ENCODE measurements at regions not wholly inside any gene's neighbourhood (a gene's known extent, or its start where the extent isn't known, plus 50 kb on each side); places are given as distances from the start of the nearest gene placed in this dataset.

DNA sequence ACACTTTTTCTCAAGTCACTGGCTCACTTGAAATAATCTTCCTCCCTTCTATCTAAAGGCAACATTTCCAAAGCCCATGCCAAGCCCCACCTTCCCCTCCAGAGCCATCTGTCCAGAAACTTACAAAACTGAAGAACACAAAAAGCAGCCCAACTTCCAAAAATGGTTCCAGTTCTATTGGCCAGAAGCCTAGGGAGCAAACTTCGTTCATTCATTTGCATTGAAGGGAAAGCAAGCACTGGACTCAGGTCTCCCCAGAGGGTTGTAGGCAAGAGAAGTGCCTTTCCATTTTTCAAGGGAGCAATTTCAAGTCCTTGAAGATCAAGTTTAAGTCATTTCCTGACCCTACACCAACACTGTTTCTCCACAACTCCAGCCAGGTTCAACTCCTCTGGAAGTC is 585.0 kb downstream of the BCL11A start:
- Mint-ChIP-seq H3K27me3 (no peaks in the 10 kb centered on the region), H3K4me1 (ENCODE audit: low read depth) (no peaks in the 10 kb centered on the region), H3K9me3 (no peaks in the 10 kb centered on the region), H3K36me3 (ENCODE audit: low read depth) (no peaks in the 10 kb centered on the region), H3K4me3 (no peak overlapping the region), H3K27ac (no peak overlapping the region)

DNA sequence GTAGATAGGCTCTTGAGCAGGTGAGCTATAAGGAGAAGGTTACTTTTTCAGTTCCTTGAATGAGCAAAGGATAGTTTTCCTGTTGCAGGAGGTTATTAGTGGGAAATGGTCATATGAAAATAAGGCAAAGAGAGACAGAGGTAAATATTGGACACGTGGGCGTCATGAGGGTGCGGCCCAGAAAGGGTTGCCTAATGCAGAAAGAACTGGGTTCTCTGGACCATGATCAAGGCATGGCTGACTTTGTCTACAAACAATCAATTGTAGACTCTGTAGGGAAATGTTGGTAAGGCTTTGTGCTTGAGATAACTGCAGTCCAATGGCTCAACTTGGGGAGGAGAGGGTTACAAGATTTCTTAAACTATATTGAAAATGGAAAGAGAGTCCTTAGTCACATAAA is 585.8 kb downstream of the BCL11A start:
- H3K27me3 Mint-ChIP-seq = no peaks in the 10 kb centered on the region
- H3K9me3 Mint-ChIP-seq = no peaks in the 10 kb centered on the region
- no peak overlapping the region for H3K27ac Mint-ChIP-seq
- no peak overlapping the region for H3K4me3 Mint-ChIP-seq
- H3K36me3 Mint-ChIP-seq (ENCODE audit: low read depth) = no peaks in the 10 kb centered on the region
- H3K4me1 Mint-ChIP-seq (ENCODE audit: low read depth) = no peaks in the 10 kb centered on the region

DNA sequence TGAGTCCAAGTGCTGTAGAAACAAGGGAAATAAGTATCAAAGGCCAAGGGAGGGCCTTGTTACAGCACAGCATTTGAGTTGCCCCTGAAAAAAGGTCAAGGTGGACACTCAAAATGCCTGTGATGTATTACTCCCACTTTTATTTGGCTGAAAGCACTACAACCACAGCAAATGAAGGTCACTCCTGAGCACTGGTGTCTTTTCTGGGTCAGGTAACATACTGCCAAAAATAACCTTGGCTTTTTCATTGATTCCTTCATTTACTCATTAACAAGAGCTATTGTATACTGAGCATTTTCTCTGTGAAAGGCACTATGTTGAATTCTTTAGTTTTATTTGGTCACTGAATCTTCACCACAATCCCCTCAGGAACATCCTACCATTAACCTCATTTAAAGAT is 590.3 kb downstream of the BCL11A start:
- Mint-ChIP-seq H3K4me3 (no peak overlapping the region), H3K4me1 (ENCODE audit: low read depth) (no peaks in the 10 kb centered on the region), H3K9me3 (no peaks in the 10 kb centered on the region), H3K27me3 (no peaks in the 10 kb centered on the region), H3K27ac (no peak overlapping the region), H3K36me3 (ENCODE audit: low read depth) (no peaks in the 10 kb centered on the region)

DNA sequence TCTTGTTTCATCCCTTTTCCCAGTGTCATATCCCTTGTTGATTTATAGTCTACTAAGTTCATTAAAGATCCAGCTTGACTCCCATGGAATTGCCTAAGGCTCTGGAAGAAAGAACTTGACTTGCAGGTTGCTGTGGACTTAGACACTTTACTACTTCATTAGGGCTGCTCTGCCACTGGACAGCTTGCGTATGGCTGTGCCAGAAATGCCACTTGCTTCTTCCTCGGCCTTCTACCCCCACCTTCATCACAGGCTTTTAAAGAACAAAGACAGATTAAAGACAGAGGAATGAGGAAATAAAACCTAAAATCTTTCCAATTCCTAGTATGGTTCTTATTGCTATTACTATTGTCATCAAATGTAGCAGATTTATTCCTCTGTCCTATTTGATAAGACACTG is 591.7 kb downstream of the BCL11A start:
- no peaks in the 10 kb centered on the region for H3K36me3 Mint-ChIP-seq (ENCODE audit: low read depth)
- H3K4me3 Mint-ChIP-seq = no peak overlapping the region
- no peaks in the 10 kb centered on the region for H3K27me3 Mint-ChIP-seq
- no peaks in the 10 kb centered on the region for H3K4me1 Mint-ChIP-seq (ENCODE audit: low read depth)
- H3K27ac Mint-ChIP-seq = no peak overlapping the region
- no peaks in the 10 kb centered on the region for H3K9me3 Mint-ChIP-seq

DNA sequence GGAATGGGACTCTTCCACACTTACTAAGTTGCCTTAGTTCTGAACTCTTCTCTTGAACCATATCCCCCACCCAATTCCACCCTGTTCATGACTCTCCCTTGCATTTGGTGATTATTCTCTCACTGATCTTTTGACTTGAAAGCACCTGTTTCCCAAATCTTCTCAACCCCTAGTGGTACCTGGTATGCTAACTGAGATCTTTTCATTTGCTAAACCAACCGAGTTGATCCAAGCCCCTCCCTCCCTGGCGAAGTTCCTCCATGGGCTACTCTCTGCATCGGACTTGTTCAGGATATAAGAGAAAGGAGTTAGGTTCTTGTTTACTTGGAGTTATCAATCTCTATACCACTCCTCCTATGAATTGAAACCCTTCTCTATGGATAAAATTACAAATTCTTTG is 593.5 kb downstream of the BCL11A start:
- H3K4me1 Mint-ChIP-seq (ENCODE audit: low read depth) = no peaks in the 10 kb centered on the region
- H3K4me3 Mint-ChIP-seq = no peak overlapping the region
- no peak overlapping the region for H3K27ac Mint-ChIP-seq
- no peaks in the 10 kb centered on the region for H3K9me3 Mint-ChIP-seq
- no peaks in the 10 kb centered on the region for H3K36me3 Mint-ChIP-seq (ENCODE audit: low read depth)
- H3K27me3 Mint-ChIP-seq = no peaks in the 10 kb centered on the region

DNA sequence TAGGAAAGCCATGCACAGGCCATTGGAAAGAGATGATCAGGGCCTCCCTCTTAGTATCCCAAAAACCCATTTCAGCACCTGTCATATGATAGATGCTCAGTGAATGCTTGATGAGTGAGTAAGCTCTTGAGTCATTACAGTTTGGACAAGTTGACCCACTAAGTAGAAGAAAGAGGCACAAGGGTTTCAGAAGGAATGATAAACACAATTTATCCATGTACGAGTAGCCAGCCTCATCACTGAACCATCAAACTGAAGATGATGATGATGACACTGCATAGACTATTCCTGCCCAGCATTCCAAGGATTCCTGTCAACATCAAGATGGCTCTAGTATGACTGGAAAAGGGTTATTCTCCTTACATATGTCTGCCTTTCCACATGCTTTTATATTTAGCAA is 596.0 kb downstream of the BCL11A start:
- H3K36me3 Mint-ChIP-seq (ENCODE audit: low read depth) = no peaks in the 10 kb centered on the region
- H3K4me1 Mint-ChIP-seq (ENCODE audit: low read depth) = no peaks in the 10 kb centered on the region
- H3K27me3 Mint-ChIP-seq = no peaks in the 10 kb centered on the region
- no peak overlapping the region for H3K27ac Mint-ChIP-seq
- no peaks in the 10 kb centered on the region for H3K9me3 Mint-ChIP-seq
- no peak overlapping the region for H3K4me3 Mint-ChIP-seq

DNA sequence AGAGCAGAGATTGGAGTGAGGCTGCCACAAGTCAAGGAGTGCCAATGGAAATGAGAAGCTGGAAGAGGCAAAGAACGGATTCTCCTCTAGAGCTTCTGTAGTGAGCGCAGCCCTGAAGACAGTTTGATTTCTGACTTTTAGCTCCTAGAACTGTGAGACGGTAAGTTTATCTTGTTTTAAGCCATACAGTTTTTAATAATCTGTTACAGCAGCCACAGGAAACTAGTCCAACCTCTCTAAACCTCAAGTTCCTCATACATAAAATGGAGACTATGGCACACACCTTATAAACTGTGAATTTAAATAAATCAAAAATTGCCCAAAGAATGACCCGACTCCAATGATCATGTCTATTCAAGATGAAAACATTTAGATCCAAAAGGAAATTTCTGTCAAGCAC is 596.5 kb downstream of the BCL11A start:
- H3K9me3 Mint-ChIP-seq = no peaks in the 10 kb centered on the region
- H3K27me3 Mint-ChIP-seq = no peaks in the 10 kb centered on the region
- H3K4me1 Mint-ChIP-seq (ENCODE audit: low read depth) = no peaks in the 10 kb centered on the region
- H3K4me3 Mint-ChIP-seq = no peak overlapping the region
- H3K27ac Mint-ChIP-seq = no peak overlapping the region
- no peaks in the 10 kb centered on the region for H3K36me3 Mint-ChIP-seq (ENCODE audit: low read depth)

DNA sequence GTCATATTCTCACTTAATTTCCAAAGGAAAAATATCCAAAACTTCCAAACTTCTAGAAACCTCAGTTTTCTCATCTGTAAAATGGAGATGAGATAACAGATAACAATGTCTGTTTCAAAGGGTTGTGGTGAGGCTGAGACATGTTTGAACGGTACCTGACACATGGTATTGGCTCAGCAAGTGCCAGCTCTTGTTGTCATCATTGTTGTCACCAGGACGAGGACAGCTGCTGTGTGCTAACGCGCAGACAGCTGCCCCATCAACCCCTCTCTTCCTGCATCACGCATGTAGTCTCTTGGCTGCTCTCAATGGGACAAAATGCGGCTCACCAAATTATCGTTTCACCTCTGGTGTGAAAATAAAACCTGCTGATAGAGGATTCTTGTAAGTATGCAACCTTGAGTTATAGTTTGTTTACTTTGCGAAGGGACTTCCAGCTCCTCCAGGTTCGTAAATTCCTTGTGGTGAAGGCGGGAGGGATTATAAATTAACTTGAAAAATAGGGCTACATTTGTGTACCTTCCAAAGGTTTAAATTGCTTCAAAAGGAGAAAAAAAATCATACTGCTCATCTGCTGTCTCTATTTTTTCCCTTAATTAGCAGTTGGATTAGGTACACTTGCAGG is 605.4 kb downstream of the BCL11A start:
- Mint-ChIP-seq H3K4me3 (no peak overlapping the region), H3K36me3 (ENCODE audit: low read depth) (no peaks in the 10 kb centered on the region), H3K4me1 (ENCODE audit: low read depth) (no peaks in the 10 kb centered on the region), H3K9me3 (no peaks in the 10 kb centered on the region), H3K27me3 (no peaks in the 10 kb centered on the region), H3K27ac (no peak overlapping the region)

DNA sequence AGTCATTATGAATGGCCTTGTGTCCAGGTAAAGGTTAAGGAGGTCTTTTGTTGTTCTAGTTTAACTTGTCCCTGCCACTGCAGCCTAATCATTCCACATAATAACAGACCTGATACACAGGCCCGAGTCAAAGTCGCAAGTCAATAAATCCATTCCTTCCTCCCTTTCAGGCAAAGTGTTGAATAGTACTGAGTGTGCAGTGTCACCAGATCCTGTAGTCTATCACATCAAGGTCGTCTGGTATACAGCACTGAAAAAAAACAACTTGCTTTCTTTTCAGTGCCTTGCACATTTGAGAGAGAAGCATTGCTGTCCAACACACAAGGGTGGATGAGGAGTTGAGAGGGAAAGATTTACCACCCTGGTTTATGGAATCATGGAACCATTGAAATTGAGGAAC is 606.2 kb downstream of the BCL11A start:
- no peak overlapping the region for H3K27ac Mint-ChIP-seq
- H3K9me3 Mint-ChIP-seq = no peaks in the 10 kb centered on the region
- no peaks in the 10 kb centered on the region for H3K36me3 Mint-ChIP-seq (ENCODE audit: low read depth)
- H3K27me3 Mint-ChIP-seq = no peaks in the 10 kb centered on the region
- H3K4me1 Mint-ChIP-seq (ENCODE audit: low read depth) = no peaks in the 10 kb centered on the region
- H3K4me3 Mint-ChIP-seq = no peak overlapping the region

DNA sequence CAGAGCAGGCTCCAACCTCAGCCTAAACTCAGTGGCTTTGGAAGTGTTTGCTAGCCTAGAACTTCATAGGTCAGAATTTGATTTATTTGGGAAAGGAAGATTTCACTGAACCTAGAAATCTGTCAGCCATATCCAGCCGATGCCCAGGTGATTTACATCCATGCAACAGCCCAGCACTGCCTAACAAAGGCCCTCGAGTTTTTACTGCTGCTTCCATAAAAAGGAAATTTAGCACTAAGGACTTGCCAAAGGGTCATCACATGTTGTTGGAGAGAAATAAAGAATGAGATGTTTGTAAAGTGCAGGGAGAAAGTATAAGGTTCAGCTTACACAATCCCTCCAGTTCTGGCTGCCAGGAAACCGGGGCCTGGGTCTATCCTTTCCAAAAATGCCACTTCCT is 614.2 kb downstream of the BCL11A start:
- H3K27ac Mint-ChIP-seq = no peak overlapping the region
- H3K27me3 Mint-ChIP-seq = no peaks in the 10 kb centered on the region
- no peaks in the 10 kb centered on the region for H3K4me1 Mint-ChIP-seq (ENCODE audit: low read depth)
- no peaks in the 10 kb centered on the region for H3K9me3 Mint-ChIP-seq
- no peak overlapping the region for H3K4me3 Mint-ChIP-seq
- H3K36me3 Mint-ChIP-seq (ENCODE audit: low read depth) = no peaks in the 10 kb centered on the region

DNA sequence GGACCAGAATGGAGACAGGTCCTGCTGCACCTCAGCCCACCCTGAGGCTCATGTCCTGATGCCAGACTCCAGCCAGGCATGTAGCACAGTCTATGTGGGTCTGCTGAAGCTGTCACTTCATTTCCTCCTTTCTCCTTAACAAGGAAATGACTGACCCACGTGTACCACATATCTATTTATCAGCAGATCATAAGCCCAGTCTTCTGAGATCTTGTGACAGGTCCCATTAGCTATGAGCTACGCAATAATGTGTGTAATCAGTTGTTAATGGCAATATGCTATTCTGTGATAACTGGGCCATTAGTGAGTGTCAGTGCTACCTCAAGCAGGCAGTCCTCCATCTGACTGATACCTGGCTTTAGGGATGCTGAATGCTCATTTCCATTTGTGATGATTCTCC is 615.3 kb downstream of the BCL11A start:
- H3K36me3 Mint-ChIP-seq (ENCODE audit: low read depth) = no peaks in the 10 kb centered on the region
- H3K4me1 Mint-ChIP-seq (ENCODE audit: low read depth) = no peaks in the 10 kb centered on the region
- H3K27me3 Mint-ChIP-seq = no peaks in the 10 kb centered on the region
- no peaks in the 10 kb centered on the region for H3K9me3 Mint-ChIP-seq
- no peak overlapping the region for H3K27ac Mint-ChIP-seq
- H3K4me3 Mint-ChIP-seq = no peak overlapping the region

DNA sequence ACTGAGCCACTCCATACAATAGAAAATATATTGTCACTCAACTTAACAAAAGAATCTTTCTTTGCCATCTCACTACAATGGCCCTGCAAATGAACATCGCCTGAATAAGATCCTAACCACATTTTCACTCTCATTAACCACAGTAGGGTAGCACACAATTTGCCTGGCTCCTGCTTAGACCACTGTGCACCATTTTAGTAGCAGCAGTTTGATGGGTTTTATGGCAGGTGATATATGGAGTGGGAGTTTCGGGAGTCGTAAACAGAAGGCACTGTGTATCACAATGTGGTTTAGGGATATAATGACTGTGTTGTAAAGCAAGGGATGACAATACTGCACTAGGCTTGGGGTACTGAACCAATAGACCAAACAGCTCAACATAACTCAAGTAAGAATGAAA is 617.4 kb downstream of the BCL11A start:
- Mint-ChIP-seq H3K27ac (no peak overlapping the region), H3K9me3 (peaks cover 3% of the 10 kb centered on the region), H3K36me3 (ENCODE audit: low read depth) (no peaks in the 10 kb centered on the region), H3K27me3 (no peaks in the 10 kb centered on the region), H3K4me1 (ENCODE audit: low read depth) (no peaks in the 10 kb centered on the region), H3K4me3 (no peak overlapping the region)

DNA sequence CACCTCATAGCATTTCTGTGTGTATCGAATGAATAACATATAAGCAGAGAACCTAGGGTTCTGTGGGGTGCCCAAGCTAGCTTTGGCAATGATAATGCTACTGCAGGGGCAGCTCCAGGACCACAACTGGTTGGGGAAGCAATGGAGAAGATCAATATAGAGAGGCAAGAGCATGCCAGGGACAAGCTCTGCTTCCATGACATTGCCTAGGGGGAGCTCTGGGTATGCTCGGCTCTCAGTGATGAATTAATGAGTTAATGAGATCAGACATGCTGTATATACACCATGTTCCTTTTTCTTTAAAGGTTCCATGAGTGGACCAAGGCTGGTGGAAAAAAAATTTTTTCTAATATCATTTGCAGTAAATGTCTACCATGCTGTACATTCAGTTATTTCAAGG is 618.4 kb downstream of the BCL11A start:
- no peak overlapping the region for H3K4me3 Mint-ChIP-seq
- H3K27me3 Mint-ChIP-seq = no peaks in the 10 kb centered on the region
- no peaks in the 10 kb centered on the region for H3K36me3 Mint-ChIP-seq (ENCODE audit: low read depth)
- H3K9me3 Mint-ChIP-seq = peaks cover 7% of the 10 kb centered on the region
- no peak overlapping the region for H3K27ac Mint-ChIP-seq
- H3K4me1 Mint-ChIP-seq (ENCODE audit: low read depth) = no peaks in the 10 kb centered on the region

DNA sequence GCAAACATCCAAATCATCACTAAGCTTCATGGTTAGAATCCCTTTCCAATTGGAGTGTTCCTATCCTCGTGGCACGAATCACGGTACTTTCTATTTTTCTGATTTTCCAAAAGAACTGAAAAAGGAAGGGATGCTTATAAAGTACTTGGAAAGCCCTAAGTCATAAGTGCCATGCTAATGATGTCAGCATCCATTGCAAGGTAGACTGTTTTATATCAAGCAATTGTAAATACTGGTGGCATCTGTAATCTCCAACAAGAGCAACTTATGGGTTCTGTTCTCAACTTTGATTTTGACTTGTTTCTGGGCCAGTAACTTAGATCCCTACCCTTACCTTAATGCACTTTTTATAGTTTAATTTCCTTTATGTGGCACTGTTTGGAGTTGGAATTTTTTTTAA is 619.5 kb downstream of the BCL11A start:
- Mint-ChIP-seq H3K36me3 (ENCODE audit: low read depth) (no peaks in the 10 kb centered on the region), H3K4me1 (ENCODE audit: low read depth) (no peaks in the 10 kb centered on the region), H3K27me3 (no peaks in the 10 kb centered on the region), H3K4me3 (no peak overlapping the region), H3K9me3 (peaks cover 7% of the 10 kb centered on the region), H3K27ac (no peak overlapping the region)

DNA sequence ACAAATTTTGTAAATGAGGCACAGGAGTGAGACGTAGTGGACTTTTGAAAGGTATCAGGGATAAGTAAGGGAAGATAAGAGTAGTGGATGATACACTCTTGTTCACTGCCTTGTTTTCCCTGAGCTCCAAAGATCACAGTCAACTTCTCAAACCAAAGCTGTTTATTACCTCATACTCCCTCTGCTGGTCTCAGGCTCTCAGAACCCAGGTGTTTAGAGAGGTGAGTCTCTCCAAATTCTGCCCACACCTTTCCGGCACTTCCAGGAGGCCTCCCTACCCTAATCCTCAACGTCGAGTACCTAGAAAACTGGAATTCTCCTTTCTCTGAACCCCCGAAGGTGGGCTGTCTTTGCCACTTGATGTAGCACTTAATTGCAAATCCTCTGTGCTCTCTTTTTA is 621.1 kb downstream of the BCL11A start:
- Mint-ChIP-seq H3K4me3 (no peak overlapping the region), H3K27me3 (no peaks in the 10 kb centered on the region), H3K27ac (no peak overlapping the region), H3K4me1 (ENCODE audit: low read depth) (no peaks in the 10 kb centered on the region), H3K9me3 (peaks cover 7% of the 10 kb centered on the region), H3K36me3 (ENCODE audit: low read depth) (no peaks in the 10 kb centered on the region)

DNA sequence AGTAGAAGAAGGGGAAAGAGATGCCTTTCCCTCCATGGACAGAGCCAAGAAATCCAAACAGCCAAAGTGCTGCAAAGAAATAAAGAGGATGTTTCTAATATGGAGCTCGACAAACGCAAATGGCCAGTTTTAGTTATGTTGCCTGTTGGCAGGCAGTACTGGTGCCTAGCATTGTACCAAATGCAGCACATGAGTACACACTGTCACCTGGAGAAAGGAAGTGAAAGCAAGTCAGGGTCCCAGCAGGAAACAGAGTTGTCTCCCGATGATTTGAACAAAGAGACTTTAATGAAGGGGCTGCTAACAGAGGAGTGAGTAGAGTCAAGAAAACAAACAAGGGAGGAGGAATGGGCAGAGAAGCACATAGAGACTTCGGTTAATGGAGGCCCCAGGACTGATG is 623.0 kb downstream of the BCL11A start:
- Mint-ChIP-seq H3K27ac (no peak overlapping the region), H3K27me3 (peaks cover 4% of the 10 kb centered on the region), H3K4me1 (ENCODE audit: low read depth) (no peaks in the 10 kb centered on the region), H3K4me3 (no peak overlapping the region), H3K36me3 (ENCODE audit: low read depth) (no peaks in the 10 kb centered on the region), H3K9me3 (peaks cover 7% of the 10 kb centered on the region)
